HG02981 (cell line): ENCODE measurements at regions not wholly inside any gene's neighbourhood (a gene's known extent, or its start where the extent isn't known, plus 50 kb on each side); places are given as distances from the start of the nearest gene placed in this dataset.

Source experiments
- ATAC-seq: cut with Tn5 transposase; IDR thresholded peaks from one replicate; pipeline ENCODE4 v1.9.1; 2021; ENCODE audit warnings: mild to moderate bottlenecking, moderate library complexity; ENCODE audit not compliant: unreplicated experiment

DNA sequence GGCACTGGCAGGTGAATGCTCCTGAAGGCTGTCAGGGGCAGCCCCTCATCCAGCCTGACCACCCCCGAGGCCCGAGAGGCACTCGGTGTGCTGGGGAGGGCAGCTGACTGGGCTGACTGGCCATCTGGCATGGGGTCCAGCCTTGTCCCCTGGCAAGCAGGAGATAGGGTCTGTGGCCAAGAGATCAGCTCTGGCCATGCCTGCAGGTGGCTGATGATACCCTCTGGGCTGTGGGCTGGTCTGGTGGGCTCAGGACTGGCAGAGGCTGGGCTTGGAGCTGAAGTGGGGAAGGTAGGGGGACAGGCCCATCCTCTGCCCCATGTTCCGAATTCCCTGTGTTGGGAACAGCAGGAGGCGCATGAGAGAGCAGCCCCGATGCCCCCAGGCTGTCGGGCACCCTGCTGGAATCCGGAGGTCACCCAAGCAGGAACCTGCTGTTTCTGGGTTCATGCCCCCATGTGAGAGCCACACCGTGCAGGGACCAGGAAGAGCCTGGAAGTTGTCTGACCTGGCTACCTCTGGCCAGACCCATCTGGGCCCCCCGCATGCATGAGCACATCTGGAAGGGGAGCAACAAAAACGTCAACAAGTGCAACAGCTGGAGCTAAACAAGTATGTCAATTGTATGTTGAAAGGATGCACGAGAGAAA is 527.0 kb downstream of the TBC1D22A start:
- ATAC-seq, result no peak

DNA sequence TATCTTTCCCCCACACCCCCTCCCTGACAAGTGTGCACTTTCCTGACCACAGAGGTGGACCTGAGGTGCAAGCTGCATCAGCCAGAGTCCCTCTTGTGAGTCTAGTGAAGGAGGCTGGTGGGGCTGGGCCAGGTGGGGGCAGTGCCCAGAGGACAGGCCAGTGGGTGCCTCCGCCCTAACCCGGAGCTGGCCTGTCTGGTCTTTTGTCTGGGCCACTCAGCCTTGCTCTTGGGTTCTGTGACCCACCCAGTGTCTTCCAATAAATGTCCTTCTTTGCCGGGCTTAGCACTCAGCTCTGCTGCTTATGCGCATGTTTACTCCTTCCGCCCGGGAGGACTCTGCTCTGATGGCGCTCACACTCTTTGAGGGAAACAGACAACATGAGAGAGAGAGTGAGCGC is 526.2 kb downstream of the TBC1D22A start:
- ATAC-seq, result no peak

DNA sequence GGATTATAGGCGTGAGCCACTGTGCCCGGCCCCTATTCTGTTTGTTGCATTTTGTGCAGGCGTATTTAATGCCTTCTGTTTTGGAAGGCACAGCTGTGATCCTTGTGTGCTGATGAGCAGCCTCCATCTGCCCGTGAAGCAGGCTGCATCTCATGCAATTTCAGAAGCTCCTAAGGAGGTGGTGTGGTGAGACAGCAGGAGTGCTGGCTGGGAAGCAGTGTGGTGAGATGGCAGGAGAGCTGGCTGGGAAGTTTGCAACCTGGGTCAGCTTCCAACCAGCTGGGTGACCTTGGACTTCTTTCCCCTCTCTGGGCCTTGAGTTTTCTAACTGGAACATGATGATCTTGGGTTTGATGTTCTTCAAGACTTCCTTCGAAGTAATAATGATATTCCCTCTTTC is 525.1 kb downstream of the TBC1D22A start:
- no peak for ATAC-seq

DNA sequence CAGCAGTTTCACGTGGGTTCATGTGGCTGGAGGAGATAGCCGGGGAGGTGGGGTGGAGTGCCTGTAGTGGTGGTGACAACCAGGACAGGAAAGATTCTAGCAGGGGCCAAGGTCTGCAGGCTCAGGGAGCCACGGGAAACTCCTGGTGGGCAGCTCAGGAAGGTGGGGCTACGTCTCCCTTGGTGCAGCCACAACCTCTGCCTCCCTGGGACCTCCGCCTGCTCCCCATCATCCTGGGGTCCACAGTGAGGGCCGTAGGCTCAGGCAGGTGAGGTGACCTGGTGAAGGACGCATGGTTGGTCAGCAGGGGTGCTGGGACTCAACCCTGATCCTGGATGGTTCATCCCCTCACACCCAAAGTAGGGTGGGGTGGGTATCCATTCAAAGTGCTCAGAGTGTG is 524.1 kb downstream of the TBC1D22A start:
- no peak for ATAC-seq

DNA sequence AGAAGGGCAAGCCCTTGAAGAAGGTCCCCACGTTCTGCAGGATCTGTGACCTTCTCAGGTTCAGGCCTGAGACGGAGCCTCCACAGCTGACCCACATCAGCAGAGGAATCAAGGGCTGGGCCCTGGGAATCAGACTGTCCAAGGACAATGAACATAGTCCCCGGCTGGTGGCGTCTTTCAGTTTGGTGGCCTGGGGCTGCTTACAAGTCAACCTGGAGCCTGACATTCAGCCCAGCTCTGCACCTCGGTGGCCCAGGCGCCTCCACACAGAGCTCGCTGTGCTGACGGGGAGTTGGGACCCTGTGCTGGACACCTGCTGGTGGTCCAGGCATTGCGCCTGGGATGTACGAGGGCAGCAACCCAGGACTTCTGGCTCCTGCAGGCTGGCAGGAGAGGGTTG is 523.5 kb downstream of the TBC1D22A start:
- ATAC-seq, result no peak

DNA sequence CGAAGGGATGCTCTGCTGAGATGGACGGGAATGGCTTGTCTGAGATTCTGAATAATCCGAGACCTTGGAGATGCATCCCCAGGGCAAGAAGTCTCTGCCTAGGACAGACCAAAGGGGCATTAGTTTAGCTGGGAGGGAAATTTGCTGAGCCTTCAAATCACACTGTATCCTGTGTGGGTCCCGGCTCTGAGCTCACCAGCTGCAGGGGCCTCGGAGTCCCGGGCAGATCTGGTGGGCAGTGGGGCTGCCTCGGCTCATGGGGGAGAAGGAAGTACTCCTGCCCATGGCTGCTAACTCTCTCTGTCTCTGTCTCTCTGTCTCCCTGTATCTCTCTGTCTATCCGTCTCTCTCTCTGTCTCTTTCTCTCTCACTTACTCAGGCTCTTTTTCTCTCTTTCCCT is 522.4 kb downstream of the TBC1D22A start:
- ATAC-seq, result no peak

DNA sequence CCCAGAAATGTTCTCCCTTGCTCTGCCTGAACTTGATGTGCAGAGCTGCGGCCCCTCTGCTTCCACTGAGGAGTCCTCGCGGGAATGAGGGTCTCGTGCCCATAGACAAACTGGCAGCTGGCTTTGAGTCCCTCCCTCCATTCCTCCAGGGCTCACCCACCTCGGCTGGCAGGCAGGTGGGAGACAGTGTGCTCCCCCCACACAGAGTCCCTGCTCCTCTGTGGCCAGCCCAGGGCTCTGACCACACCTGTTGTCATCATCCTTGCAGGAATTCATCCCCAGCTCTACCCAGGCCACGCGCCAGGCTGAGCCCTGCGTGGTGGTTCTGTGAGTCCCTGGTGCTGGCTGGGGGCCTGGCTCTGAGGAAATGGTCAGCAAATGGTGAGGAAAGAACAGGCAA is 521.9 kb downstream of the TBC1D22A start:
- no peak for ATAC-seq

DNA sequence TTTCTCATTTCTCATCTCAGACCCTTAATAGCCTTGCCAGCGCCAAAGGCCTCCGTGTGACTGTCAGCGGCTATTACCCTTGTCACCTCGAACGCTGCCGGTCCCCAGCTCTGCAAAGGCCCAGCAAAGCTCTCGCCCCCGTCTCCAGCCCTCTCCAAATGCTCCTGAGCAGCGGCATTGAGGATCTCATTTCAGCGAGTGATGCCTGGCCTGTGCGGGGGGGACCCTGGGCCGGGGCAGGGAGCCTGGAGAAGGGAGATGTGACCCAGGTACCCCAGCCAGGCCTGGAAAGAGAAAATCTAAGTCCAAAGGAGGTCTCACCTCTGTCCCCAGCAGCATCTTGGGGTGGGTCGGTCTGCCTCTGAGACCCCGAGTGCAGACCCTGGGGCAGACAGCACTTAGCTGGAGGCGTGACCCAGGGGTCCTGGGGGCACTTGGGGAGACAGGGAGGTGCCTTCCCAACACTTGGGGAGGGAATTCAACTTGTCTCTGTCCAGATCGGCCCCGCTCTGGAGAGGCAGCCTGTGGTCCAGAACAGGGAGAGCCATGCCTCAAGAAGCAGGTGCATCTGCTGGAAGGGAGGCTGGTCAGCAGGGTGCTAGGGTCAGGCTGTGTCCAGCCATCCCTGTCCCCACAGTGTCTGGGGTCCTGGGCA is 521.3 kb downstream of the TBC1D22A start:
- ATAC-seq, result no peak

DNA sequence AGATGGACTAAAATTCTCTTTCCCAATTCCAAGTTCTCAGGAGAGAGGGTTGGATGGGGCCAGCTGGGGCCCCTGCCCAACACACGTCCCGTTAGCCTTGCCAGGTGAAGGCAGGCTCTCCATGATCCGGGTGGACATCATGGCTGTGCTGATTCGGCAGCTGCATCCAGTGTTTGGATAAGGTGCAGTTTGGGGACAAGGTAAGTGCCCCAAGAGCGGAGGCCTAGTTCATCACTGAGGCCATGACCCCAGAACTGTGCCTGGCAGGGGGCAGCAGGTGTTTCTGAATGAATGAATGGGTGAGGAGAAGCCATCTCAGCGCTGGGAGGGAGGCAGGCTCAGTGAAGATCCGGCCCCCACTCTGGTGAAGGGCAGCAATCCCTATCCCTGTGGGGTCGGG is 520.4 kb downstream of the TBC1D22A start:
- no peak for ATAC-seq

DNA sequence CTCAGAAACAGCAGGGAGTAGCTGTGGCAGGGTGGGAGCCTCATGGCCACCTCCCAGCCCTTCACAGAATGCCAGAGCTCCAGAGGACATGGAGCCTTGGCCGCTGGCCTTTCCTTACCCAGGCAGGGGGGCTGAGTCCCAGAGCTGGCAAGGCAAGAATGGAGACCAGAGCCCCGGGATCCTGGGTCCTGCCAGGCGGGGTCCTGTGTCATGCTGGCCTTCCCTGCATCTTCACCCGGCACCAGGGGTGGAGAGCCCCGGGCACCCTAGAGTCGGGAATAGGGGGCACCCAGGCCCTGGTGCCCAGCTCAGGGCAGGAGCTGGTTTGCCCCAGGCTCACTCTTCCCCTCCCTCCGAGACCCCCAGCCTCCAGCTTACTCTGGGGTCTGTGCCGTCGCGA is 519.9 kb downstream of the TBC1D22A start:
- ATAC-seq, result no peak

DNA sequence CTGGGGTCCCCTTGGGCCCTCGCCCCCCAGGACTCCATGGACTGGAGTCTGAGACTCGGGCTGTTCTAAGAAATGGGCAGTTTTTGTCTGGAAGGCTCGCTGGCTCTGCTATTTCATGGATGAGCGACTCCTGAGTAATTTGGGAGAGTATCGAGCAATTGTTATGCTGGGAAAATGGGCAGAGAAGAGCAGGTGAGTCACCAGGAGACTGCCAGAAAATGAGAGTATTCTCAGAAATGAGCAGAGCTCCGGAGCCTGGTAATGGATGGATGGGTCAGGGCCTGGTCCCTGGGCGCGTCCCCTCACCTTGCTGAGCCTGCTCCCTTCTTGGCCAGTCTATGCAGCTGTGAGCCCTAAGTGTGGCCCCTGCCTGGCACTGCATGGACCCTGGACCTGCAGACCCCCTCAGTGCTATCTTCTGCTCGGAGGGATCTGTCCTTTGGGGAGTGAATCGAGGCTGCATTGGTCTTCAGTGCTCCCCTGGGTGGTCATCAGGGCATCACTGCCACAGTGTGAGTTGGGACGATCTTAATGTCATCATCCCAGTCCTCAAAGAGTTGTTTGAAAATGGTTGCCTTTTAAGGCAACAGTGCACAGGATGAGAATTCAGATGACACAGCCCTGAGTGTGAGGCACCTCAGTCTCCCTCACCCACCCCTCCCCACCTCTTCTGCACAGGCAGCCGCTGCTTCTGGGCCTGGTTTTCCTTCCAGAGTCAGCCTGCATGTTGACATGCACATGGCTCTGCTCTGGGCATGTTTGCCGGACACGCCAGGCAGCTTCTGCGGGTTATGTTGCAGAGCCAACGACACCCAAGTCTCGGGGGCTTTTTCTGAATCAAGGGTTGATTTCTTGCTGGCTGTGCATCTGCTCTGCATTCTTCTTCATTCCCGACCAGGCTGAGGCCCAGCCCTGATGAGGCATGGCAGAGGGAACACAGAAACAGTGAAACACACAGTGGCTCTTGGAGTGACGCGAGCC is 519.0 kb downstream of the TBC1D22A start:
- no peak for ATAC-seq

DNA sequence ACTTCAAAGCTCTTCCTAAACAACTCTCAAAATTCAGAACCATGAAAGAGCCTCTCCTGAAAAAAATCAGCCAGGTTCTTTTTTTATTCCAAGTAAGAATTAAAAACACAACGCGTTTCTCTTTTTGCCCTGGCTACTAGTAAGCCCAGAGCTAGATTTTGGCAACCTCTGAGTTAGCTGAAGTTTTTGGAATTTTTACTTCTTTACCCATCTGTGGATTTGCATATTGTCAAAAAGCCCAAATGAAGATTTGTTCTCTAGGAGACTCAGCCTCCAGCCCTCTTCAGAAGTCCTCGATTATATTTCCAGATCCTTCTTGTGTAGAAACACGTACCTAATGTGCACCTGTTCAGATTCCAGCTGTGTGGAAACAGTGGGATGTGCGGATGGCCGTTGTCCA is 517.9 kb downstream of the TBC1D22A start:
- ATAC-seq, result no peak

DNA sequence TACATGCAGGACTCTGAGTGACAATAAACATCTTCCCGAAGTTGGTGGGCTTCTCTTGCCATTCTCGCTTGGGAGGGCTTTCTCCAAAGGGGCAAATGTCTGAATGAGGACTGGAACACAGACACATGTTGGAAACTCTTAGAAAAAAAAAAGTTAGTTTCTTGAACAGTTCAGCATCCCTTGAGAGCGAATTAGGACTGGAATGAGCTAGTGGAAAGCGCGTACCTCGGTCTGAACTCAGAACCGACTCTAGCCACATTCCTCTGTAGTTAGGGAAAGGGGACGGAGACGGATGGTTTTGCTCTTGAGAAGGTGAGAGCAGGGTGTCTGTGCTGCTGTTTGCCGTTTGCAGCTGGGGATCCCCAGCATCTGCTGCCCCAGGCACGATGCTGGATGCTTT is 517.3 kb downstream of the TBC1D22A start:
- no peak for ATAC-seq

DNA sequence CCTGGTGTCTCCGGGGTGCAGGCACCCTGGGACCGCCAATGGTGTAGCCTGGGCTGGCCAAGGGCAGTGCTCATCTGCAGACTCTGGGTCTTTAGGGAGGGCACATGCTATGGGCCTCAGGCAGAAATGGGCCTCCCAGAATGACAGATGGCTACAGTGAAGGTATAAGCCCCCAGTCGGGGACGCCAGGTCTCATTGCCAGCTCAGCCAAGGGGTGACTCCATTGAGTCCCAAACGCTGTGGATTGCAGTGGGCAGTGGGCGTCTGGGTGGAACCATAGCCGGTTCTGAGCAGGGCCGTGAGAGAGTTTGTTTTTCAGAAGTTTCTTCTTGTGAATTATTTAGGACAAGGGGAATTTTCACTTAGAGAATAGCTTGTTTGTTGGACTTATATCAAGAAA is 516.9 kb downstream of the TBC1D22A start:
- ATAC-seq, result no peak

DNA sequence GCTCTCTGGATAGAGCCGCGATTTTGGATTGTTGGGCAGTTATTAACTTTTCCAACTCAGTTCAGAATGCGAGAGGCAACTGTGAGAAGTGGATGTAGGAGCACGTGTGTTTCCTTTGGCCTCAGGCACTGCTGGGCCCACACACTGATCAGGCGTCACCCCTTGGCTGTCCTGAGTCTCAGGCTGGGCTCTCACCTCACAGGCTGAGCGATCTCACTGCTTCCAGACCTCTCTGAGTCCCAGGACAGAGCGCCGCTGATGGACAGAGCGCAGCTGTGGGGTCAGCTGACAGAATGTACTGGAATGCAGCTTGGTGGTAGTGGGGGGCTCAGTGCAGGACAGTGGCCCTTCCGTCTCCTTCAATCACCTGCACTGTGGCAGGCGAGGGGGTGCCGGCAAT is 516.2 kb downstream of the TBC1D22A start:
- ATAC-seq, result no peak

DNA sequence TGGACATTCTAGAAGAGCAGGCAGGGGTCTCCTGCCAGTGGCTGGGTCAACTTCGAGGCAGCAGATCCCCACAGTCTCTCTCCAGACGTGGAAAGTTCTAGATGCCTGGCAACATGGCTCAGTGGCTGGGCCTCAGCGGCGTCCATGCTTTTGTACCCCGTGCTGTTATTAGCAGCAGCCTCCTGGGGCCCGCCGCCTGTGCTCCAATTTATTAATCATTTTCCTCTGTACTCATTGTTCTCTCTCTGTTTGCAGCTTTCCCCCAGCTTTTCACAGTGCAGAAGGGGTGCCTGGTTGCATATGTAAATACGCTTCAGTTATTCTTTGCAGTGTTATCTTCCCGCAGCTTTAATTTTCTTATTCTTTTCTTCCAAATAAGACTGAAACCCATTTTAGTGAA is 515.1 kb downstream of the TBC1D22A start:
- no peak for ATAC-seq

DNA sequence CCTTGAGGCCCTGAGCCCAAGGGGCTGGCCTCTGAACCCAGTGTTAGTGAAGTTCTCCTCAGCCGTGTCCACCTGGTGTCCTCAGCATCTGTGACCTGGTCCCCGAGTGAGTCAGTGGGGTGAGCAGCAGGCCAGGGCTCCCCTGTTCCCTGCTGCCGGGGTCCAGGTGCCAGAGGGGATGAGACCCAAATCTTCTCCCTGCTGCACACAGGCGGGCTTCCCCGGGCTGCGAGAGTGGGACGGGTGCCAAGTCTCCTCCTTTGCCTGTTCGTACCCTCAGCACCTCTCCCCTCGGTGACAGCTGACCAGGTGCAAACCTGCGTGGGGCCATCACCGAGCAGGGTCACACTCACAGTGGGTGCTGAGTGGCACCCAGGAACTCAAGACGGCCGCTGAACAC is 514.5 kb downstream of the TBC1D22A start:
- no peak for ATAC-seq

DNA sequence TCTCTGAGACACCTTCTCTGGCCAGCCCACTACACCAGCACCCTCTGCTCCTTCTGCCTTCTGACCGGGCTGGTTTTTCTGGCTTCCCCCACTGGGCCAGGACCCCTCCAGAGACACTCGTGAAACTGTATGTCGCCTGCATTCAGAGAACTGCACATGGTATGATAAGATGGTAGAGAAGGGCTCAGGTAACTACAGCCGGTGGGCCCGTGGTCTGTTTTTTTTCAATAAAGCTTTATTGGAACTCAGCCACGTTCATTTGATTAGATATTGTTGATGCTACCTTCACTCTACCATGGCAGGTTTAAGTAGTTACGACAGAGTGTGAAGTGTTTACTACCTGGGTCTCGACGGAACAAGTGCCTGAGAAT is 514.0 kb downstream of the TBC1D22A start:
- ATAC-seq, result no peak

DNA sequence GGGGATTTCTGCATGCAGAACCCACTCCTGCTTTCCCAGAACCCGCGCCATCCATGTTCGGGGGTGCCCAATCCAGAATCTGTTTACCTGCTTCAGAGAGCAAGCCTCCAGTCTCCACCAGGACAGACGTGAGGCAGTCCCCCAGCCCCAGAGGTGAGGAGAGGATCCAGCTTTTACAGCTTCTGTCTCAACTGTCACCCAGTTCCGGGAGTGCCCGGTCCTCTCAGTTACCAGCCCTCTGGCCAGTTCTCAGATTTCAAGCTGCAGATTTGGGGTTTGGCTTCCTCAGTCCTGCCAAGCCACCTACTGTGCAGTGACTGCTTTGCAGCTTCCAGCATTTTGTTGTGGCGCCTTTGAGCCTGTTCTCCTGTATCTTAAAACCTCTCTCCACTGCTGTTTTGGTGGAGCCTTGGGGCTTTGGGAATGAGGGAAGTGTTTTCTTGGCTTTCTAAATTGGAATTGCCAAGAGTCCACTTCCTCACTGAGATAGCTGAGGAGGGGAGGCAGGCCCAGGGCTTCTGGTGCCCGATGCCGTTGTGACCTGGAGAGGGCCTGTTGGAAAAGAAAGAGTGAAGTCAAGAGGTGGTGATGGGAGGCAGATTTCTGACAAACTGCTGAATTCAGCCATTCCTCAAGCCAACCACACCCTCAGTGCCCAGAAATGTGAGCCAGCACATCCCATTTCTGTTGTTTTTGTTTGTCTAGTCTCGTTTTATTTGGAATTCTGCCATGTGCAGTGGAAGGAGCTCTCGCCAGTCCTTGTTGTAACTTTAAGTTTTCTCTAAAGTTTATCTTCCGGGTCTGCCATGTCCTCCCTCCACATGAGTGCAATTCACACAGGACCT is 513.4 kb downstream of the TBC1D22A start:
- no peak for ATAC-seq

DNA sequence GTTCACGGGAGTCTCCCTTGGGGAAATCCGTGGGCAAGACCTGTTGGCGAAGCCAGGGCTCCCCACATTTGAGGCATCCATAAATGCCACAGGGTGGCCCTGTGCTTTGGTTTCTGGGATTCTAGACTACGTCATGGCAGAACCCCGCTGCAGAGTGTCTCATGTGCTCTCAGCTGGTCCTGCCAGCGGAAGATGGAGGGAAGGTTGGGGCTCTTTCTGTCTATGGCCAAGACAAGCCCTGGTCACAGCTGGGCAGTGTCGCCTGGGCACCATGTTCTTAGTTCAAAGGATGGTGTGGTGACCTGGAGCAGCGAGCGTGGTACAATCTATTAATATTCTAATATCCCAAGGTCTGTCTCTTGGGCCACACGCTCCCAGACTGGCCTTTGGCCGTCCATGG is 511.7 kb downstream of the TBC1D22A start:
- no peak for ATAC-seq
